ENCODE measurements at regions not wholly inside any gene's neighbourhood (a gene's known extent, or its start where the extent isn't known, plus 50 kb on each side); places are given as distances from the start of the nearest gene placed in this dataset.

DNA sequence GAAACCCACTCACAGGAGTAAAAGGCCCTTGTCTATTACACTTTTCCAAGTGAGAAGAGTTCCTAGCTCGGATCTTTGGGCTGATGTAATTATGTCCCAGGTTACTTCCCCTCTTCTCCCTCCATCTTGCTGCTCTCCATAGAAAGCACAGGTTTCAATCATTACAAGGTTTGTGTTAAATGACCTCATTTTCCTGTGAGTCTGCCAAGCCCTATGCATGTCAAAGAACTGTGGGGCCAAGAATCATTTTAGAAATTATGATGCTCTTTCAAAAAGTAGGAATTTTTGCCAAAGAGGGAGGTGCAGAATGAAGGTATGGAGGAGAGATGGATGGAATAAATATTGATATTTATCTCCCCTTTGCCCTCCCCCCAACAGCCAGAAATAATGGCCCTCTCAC, 129.3 kb upstream of the TPM1 start:
- H3K27ac ChIP-seq = no peak overlapping the region
- TF ChIP-seq, protein P1, sequence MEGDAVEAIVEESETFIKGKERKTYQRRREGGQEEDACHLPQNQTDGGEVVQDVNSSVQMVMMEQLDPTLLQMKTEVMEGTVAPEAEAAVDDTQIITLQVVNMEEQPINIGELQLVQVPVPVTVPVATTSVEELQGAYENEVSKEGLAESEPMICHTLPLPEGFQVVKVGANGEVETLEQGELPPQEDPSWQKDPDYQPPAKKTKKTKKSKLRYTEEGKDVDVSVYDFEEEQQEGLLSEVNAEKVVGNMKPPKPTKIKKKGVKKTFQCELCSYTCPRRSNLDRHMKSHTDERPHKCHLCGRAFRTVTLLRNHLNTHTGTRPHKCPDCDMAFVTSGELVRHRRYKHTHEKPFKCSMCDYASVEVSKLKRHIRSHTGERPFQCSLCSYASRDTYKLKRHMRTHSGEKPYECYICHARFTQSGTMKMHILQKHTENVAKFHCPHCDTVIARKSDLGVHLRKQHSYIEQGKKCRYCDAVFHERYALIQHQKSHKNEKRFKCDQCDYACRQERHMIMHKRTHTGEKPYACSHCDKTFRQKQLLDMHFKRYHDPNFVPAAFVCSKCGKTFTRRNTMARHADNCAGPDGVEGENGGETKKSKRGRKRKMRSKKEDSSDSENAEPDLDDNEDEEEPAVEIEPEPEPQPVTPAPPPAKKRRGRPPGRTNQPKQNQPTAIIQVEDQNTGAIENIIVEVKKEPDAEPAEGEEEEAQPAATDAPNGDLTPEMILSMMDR (IDR thresholded peaks at IDR 0.05) = no peak
- TF ChIP-seq ZFX (IDR thresholded peaks at IDR 0.05; ENCODE audit: borderline replicate concordance) = no peak

DNA sequence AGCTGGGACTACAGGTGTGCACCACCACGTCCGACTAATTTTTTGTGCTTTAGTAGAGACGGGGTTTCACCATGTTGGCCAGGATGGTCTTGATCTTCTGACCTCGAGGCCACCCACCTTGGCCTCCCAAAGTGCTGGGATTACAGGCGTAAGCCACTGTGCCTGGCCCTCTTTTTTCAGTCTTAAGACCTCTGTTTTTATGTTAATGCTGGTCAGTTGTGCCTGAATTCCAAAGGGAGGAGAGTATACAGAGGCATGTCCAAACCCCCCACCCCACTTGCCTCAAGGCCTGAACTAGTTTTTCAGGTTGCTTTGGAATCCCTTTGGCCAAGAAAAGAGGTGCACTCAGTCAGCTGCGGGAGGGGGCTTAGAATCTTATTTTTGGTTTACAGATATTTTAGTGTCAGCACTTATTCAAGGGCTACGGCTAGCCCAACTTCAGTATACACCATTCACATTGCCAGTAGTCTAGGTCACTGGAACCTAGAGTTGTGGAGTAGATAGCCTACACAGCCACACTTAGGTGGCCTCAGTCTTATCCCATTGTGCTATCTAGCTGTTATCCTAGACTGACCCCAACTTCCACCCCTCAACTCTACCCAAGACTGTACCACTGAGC, 128.0 kb upstream of the TPM1 start:
- H3K27ac ChIP-seq = no peak overlapping the region
- TF ChIP-seq, protein P1 (IDR thresholded peaks at IDR 0.05) = no peak
- no peak for TF ChIP-seq ZFX (IDR thresholded peaks at IDR 0.05; ENCODE audit: borderline replicate concordance)

DNA sequence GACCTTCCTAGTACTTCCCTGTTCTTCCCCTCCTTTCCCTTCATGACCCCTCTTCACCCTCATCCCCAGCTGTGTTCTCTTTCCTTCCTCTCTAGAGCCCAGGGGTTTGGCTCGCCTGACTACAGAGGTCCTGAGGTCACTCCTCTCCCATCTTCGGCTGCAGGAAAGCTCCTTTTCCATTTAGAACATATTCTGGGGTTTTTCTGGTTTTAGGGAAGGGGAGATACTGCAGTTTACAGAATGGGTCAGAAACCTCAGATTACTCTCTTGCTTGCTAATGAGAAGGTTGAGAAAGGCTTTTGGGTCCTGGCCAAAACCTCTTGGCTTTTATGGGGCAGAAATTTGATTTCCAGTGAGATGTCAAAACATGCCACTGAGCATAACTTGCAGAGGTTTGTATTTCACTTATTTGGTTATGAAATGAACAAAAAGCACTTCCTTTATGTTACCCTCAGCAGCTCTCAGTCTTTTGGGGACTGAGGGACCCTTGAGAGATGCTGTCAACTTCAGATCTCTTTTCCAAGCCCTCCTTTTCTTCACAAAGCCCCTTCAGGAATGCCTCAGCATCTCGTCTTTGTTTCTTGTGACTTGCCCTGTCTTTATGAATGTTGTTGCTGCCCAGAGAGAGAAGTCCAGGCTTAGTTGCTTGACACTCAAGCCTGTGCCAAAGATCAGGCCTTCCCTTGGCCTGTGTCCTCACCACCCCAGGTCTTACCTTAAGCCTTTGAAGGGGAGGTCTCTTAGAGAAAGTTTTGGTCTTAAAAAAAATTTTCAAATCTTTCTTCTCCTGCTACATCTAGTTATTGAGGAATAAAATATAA, 121.7 kb upstream of the TPM1 start:
- no peak overlapping the region for H3K27ac ChIP-seq

DNA sequence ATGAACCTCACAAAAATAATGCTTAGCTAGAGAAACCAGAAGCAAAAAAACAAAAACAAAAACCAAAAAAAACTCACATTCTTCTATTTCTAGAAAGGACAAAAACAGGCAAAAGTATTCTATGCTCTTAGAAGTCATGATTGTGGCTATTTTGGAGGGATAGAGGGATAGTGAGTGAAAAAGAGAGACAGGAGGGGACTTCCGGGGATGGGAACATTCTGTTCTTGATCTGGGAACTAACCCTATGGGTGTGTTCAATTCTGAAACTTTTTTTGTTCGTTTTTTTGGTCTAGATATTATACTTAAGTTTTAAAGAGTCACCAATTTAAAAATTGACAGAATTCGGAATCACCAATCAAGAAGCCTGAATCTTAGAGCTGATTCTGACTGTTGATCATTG, 120.0 kb upstream of the TPM1 start:
- no peak for TF ChIP-seq ZFX (IDR thresholded peaks at IDR 0.05; ENCODE audit: borderline replicate concordance)
- TF ChIP-seq, protein P1 (IDR thresholded peaks at IDR 0.05) = no peak
- no peak overlapping the region for H3K27ac ChIP-seq

More for the DNA sequence above, 121.7 kb upstream of the TPM1 start:
- TF ChIP-seq, protein P1 (IDR thresholded peaks at IDR 0.05) = no peak
- TF ChIP-seq ZFX (IDR thresholded peaks at IDR 0.05; ENCODE audit: borderline replicate concordance) = no peak

DNA sequence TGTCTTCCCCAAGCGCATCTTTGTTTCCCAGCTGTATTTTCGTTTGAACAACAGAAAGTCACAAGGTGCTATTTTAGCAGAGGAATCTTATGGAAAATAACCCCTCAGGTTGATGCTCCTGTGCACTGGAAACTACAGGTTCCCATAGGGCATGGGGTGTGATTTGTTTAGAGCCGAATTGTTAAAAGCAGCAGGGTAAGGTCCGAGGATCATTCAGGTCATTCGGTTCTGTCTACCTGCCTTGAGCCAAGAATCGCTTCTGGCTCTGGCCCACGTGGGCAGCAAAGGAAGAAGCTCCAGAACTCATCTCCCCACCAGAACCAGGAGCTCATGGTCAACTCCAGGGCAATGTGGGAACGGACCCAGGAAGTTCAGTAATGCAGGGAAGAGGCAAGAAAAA, 116.7 kb upstream of the TPM1 start:
- H3K27ac ChIP-seq = no peak overlapping the region
- TF ChIP-seq ZFX (IDR thresholded peaks at IDR 0.05; ENCODE audit: borderline replicate concordance) = no peak
- TF ChIP-seq, protein P1 (IDR thresholded peaks at IDR 0.05) = no peak

DNA sequence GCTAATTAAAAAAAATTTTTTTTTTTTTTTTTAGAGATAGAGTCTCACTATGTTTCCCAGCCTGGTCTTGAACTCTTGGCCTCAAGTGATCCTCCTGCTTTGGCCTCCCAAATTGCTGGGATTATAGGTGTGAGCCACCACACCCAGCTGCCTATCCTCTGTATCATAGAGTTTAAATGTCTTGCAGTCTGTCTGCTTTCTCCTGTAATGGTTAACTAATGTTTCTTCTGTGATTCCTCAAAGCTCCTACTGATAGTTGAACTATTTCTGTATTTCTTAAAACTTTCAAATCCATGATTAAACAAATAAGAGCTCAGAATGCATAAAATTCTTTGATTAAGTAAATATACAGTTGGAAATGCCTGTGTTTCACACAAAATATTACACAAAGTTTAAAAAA, 115.4 kb upstream of the TPM1 start:
- H3K27ac ChIP-seq = no peak overlapping the region
- TF ChIP-seq, protein P1 (IDR thresholded peaks at IDR 0.05) = no peak
- no peak for TF ChIP-seq ZFX (IDR thresholded peaks at IDR 0.05; ENCODE audit: borderline replicate concordance)

DNA sequence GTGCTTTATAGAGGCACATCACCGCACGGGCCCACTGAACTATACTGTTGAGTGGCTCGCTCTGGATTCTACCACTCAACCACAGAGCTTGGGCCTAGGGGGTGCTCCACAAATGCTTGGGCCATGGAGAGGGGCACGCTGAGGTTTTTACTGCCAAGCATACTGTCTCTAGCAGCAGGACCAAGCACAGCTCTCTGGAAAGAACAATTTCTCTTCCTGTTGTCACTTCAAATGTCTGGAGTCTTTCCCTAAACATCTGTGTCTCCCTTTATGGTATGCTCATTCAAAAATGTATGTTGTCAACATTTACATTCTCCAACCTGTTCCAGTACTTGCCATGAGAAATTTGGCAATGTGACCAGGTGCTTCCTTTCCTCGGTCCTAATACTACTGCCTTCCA, 114.7 kb upstream of the TPM1 start:
- H3K27ac ChIP-seq = no peak overlapping the region
- no peak for TF ChIP-seq ZFX (IDR thresholded peaks at IDR 0.05; ENCODE audit: borderline replicate concordance)
- TF ChIP-seq, protein P1 (IDR thresholded peaks at IDR 0.05) = no peak

Data from 22Rv1 (cell line).